Cardiac fibroblast (primary cell): ENCODE measurements at regions not wholly inside any gene's neighbourhood (a gene's known extent, or its start where the extent isn't known, plus 50 kb on each side); places are given as distances from the start of the nearest gene placed in this dataset.
"Not testable (repeated sequence)": the region's sequence is repeated elsewhere in the genome, so short reads cannot be mapped to it uniquely, and the experiment has no call there.

Source experiments
- DNase-seq, 2 donors: peaks; one replicate each; pipeline versions ENCODE4 v3.0.0 to v3.0.0-alpha.2; 2010; ENCODE audit warnings: low read depth in 2 of 2
- H3K4me3 ChIP-seq, 2 donors: replicated peaks in 1 of 2; 1 replicate in 1 of 2; 2 replicates in 1 of 2; pipeline ENCODE4 v1.5.1; 2011; ENCODE audit warnings: low read depth in 2 of 2, low read length in 2 of 2, mild to moderate bottlenecking in 2 of 2, moderate library complexity in 1 of 2
- TF ChIP-seq, protein P1 (sequence below): IDR thresholded peaks from one replicate; pipeline ENCODE4 v1.5.1; 2011; ENCODE audit warnings: low read depth, mild to moderate bottlenecking, low read length, inconsistent platforms

DNA sequence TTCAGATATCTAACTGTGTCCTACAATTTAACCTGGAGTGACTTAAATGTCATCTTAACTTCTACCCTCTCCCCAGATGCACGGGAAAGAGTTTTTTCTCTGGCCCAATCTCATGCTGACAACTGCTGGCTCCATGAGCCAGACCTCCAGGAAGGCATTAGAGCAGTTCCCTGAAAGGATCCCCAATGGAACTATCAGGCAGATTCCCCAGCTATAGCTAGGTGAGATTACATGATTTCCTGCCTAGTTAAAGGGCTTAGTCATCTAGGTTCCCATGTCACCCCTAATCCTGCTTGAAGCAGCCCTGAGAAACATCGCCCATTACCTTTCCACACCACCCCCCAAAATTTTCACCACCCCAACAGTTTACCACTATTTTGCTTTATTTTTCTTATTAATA, 373.5 kb upstream of the TRPC7 start:
- no peak for DNase-seq
- TF ChIP-seq, protein P1, sequence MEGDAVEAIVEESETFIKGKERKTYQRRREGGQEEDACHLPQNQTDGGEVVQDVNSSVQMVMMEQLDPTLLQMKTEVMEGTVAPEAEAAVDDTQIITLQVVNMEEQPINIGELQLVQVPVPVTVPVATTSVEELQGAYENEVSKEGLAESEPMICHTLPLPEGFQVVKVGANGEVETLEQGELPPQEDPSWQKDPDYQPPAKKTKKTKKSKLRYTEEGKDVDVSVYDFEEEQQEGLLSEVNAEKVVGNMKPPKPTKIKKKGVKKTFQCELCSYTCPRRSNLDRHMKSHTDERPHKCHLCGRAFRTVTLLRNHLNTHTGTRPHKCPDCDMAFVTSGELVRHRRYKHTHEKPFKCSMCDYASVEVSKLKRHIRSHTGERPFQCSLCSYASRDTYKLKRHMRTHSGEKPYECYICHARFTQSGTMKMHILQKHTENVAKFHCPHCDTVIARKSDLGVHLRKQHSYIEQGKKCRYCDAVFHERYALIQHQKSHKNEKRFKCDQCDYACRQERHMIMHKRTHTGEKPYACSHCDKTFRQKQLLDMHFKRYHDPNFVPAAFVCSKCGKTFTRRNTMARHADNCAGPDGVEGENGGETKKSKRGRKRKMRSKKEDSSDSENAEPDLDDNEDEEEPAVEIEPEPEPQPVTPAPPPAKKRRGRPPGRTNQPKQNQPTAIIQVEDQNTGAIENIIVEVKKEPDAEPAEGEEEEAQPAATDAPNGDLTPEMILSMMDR = no peak
- no peak overlapping the region for H3K4me3 ChIP-seq

- DNase-seq = no peak
- no peak overlapping the region for H3K4me3 ChIP-seq
- TF ChIP-seq, protein P1 = no peak
These were observed 370.7 kb upstream of the TRPC7 start for GRCh38 chr5:136736021-136736420.

DNA sequence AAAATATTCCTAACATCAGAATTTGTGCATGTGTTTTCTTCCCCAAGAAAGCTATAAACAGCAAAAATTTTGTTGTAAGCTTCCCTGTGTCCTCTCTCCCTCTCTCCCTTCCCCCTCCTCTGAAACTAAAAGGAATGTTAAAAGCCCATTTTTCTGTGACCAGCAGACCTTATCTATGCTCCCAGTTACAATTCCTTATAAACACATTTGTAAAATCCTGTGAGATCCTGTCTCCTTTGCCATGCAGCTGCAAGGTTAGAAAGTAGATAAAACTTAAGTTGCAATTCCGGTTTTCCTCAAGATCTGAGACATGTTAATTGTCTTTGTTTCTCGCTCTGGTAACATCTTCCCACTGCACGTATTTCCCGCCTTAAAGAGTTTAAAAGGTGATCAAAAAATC, 370.3 kb upstream of the TRPC7 start:
- H3K4me3 ChIP-seq, DNase-seq: not testable (repeated sequence)

GRCh38 chr5:136734628-136735027, 369.3 kb upstream of the TRPC7 start:
- DNase-seq = no peak
- TF ChIP-seq, protein P1 = no peak
- no peak overlapping the region for H3K4me3 ChIP-seq

DNA sequence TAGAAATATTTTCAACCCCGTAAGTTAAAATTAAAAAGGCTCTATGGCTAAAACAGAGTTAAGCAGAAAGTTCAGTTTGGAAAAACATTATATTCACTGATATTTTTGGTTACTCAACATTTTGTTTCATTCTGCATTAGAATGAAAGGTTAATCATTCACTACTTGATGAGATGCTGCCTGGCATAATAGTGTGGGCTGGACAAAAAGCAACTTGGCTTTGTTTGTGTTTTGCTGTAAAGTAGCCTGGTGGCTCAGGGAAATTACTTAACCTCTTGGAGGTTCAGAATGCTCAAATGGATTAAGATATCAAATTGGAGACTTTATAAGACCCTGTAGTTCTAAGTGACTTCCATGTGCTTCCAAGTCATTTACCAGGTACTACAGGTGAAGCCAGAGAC, 367.4 kb upstream of the TRPC7 start:
- H3K4me3 ChIP-seq = no peak overlapping the region
- DNase-seq = no peak
- TF ChIP-seq, protein P1 = no peak

DNA sequence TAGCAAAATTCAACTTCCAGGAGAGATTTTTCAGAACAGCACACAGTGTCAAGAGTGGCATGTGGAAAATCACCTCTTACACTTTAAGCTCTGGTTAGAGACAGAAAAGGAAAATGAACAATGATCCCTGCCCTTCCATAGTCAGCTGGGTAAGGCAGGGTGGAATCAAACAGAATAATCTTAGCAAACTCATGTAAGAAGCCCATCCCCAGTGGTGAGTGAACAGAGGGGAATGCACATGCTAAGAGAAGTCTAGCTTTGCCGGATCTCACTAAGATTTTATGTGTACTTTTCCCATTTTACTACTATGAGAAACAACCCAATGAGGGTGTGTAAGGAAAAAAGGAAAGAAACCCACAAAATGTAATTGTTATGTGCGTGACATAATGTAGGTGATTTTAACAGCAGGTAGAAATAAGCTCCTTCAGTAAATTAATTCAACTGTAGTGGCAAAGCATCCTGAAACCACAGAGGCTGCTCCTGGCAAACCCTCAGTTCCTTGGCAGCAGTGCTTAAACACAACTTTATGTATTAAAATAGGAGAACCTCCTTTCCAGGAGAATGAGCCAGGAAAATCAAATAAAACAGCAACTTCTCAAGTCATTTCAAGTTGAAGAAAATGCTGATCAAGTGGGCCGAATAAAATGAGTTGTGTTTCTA, 366.0 kb upstream of the TRPC7 start:
- TF ChIP-seq, protein P1 = no peak
- no peak for DNase-seq
- no peak overlapping the region for H3K4me3 ChIP-seq

DNA sequence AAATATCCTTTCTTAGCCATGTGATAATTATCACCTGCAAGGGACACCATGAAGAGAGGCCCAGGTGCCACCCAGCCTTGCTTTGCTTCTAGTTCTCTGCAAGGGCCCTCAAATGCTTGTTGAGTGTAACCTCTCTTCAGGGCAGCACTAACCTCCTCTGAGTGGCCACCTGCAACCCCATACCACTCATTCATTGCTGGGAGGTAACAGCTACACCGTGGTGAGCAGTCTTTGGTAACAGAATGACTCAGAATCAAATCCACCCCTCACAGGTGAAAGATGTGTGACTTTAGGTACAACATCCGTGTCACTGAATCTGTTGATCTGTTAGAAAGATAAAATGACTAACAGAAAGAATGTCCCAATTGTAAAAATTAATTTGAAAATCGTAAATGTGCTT, 365.1 kb upstream of the TRPC7 start:
- TF ChIP-seq, protein P1 = no peak
- no peak for DNase-seq
- no peak overlapping the region for H3K4me3 ChIP-seq
